ENCODE measurements at regions not wholly inside any gene's neighbourhood (a gene's known extent, or its start where the extent isn't known, plus 50 kb on each side); places are given as distances from the start of the nearest gene placed in this dataset.
A peak's percentile ranks its signal among the peaks of the same experiment; 100 is the strongest.
"Not testable (repeated sequence)": the region's sequence is repeated elsewhere in the genome, so short reads cannot be mapped to it uniquely, and the experiment has no call there.

DNA sequence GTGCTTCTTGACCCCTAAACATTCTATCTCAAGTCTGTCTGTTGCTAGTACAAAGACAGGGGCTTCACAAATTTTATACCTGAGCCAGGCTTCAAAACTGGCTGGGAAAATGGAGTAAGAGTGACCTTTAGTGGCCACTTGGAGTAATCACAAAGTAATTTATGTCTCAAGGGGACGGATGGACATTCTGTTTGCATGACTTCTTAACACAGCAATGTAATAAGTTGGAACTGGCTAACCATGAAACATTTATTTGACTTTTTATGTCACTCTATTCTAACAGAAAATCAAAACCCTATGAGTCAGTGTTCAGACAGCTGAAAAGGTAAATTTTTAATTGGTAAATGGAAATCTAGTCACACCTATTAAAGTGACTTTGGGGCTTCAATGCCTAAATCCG is 600.6 kb downstream of the ANKRD50 start:
- no peaks in the 10 kb centered on the region for H3K27me3 ChIP-seq (ENCODE audit: control insufficient read depth, insufficient read depth, low read length)
- no peaks in the 10 kb centered on the region for H3K9me3 ChIP-seq (replicated peaks; ENCODE audit: control insufficient read depth, low read depth, low read length)
- peak overlapping the region; percentile 76 for H3K27ac ChIP-seq (ENCODE audit: low read length)
- no peaks in the 10 kb centered on the region for H3K36me3 ChIP-seq (ENCODE audit: control insufficient read depth, insufficient read depth, low read length)
- WGBS (ENCODE audit: insufficient coverage): no CpG with 5 or more reads among the region's 2 CpGs
- no peak overlapping the region for H3K4me3 ChIP-seq (ENCODE audit: low read length)
- peaks cover 2% of the 10 kb centered on the region for H3K4me1 ChIP-seq (ENCODE audit: control insufficient read depth, insufficient read depth, low read length)
- DNase-seq: peak; percentile 96

DNA sequence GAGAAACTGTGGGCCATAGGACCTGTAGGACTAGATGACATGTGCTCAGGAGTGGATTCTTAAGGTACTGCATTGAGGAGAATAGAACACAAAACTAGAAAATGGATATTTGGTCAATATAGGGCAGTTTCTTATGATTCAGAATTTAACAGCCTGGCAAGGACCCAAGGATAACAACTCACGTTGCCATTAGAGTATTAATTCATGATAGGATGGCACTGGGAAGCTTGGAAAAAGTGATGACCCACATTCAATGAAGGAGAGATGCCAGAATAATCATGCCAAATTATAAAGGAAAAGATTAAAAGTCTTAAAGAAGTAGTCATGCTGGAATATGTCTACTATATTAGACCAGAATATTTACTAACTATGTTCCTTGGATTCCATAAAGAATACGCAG is 594.5 kb downstream of the ANKRD50 start:
- WGBS (ENCODE audit: insufficient coverage): 100% methylated on average over 1 of the region's 2 CpGs
- no peak for DNase-seq
- Histone ChIP-seq H3K36me3 (ENCODE audit: control insufficient read depth, insufficient read depth, low read length) (no peaks in the 10 kb centered on the region), H3K4me1 (ENCODE audit: control insufficient read depth, insufficient read depth, low read length) (no peaks in the 10 kb centered on the region), H3K4me3 (ENCODE audit: low read length) (no peak overlapping the region), H3K27ac (ENCODE audit: low read length) (no peak overlapping the region), H3K9me3 (replicated peaks; ENCODE audit: control insufficient read depth, low read depth, low read length) (no peaks in the 10 kb centered on the region), H3K27me3 (ENCODE audit: control insufficient read depth, insufficient read depth, low read length) (no peaks in the 10 kb centered on the region)

DNA sequence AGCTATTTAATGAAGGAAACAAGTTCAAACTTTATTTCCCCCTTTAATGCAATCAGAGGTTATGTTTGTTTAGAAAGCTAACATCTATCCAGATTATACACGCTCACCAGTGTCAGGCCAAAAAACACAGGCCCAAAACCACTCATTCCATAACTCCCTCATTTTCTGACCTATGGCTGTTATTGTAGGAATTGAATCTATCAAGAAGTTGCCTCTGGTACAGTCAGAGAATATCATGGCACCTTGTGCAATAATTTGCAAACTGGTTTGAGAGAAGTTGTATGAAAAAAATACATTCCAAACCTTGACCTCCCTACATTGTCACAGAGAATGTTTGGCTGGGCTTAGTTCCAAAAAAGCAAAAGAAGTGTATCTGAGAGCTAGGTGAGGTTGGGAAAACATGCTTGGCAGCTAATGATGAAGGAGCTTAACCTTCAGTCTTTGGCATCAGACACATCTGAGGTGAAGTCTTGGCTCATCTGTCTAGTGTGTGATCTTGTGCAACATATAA is 591.0 kb downstream of the ANKRD50 start:
- H3K4me3 ChIP-seq (ENCODE audit: low read length): no peak overlapping the region
- no CpG with 5 or more reads among the region's 1 CpG for WGBS (ENCODE audit: insufficient coverage)
- no peak overlapping the region for H3K27ac ChIP-seq (ENCODE audit: low read length)

DNA sequence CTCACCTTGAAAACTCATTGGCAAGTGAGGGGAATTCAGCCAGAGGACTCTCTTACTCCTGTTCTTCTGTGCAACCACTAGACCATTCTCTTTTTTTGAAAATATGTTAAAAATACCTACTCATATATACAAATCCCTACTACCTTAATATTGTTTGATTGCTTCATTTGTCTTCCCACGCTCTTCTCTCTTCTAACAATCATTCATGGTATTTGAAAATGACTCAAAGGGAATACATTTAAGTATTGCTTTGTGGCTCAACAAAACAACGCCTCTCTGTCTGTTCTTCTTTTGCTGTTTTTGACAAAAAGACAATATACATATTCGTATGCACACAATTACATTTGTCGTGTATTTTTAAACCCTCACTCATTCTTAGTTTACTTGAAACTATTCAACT is 589.4 kb downstream of the ANKRD50 start:
- no peak for DNase-seq
- H3K9me3 ChIP-seq (replicated peaks; ENCODE audit: control insufficient read depth, low read depth, low read length): no peaks in the 10 kb centered on the region
- no peaks in the 10 kb centered on the region for H3K27me3 ChIP-seq (ENCODE audit: control insufficient read depth, insufficient read depth, low read length)
- no peak overlapping the region for H3K4me3 ChIP-seq (ENCODE audit: low read length)
- H3K36me3 ChIP-seq (ENCODE audit: control insufficient read depth, insufficient read depth, low read length): no peaks in the 10 kb centered on the region
- WGBS (ENCODE audit: insufficient coverage): no CpG with 5 or more reads among the region's 4 CpGs
- no peaks in the 10 kb centered on the region for H3K4me1 ChIP-seq (ENCODE audit: control insufficient read depth, insufficient read depth, low read length)
- no peak overlapping the region for H3K27ac ChIP-seq (ENCODE audit: low read length)

More for the DNA sequence above, 591.0 kb downstream of the ANKRD50 start:
- no peaks in the 10 kb centered on the region for H3K36me3 ChIP-seq (ENCODE audit: control insufficient read depth, insufficient read depth, low read length)
- DNase-seq: no peak
- no peaks in the 10 kb centered on the region for H3K27me3 ChIP-seq (ENCODE audit: control insufficient read depth, insufficient read depth, low read length)
- H3K4me1 ChIP-seq (ENCODE audit: control insufficient read depth, insufficient read depth, low read length): no peaks in the 10 kb centered on the region
- no peaks in the 10 kb centered on the region for H3K9me3 ChIP-seq (replicated peaks; ENCODE audit: control insufficient read depth, low read depth, low read length)

DNA sequence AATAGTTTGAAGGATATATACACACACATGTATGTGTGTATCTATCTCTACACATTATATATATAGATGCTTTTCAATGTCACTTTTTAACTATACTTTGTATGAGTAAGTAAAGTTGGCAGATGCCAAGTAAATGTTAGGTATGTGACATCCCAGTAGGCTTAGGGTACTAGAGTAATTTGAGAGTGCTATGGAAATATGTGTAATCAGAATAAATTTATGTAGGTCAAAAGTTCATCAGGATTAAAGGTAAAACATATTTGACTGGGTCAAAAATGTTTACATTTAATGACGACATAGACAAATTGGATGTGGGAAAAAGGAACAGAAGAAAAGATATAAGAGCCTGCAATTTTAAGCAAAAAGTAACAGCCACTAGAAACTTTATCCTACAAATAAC is 588.8 kb downstream of the ANKRD50 start:
- Histone ChIP-seq H3K4me3 (ENCODE audit: low read length) (no peak overlapping the region), H3K9me3 (replicated peaks; ENCODE audit: control insufficient read depth, low read depth, low read length) (no peaks in the 10 kb centered on the region), H3K27ac (ENCODE audit: low read length) (no peak overlapping the region), H3K4me1 (ENCODE audit: control insufficient read depth, insufficient read depth, low read length) (no peaks in the 10 kb centered on the region), H3K36me3 (ENCODE audit: control insufficient read depth, insufficient read depth, low read length) (no peaks in the 10 kb centered on the region), H3K27me3 (ENCODE audit: control insufficient read depth, insufficient read depth, low read length) (no peaks in the 10 kb centered on the region)
- WGBS (ENCODE audit: insufficient coverage): no CpG with 5 or more reads among the region's 1 CpG
- DNase-seq: no peak

DNA sequence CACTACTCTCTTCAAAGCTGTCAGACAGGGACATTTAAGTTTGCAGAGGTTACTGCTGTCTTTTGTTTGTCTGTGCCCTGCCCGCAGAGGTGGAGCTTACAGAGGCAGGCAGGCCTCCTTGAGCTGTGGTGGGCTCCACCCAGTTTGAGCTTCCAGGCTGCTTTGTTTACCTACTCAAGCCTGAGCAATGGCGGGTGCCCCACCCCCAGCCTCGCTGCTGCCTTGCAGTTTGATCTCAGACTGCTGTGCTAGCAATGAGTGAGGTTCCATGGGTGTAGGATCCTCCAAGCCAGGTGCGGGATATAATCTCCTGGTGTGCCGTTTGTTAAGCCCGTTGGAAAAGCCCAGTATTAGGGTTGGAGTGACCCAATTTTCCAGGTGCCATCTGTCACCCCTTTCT is 581.2 kb downstream of the ANKRD50 start:
- H3K4me3 ChIP-seq (ENCODE audit: low read length); DNase-seq; H3K36me3 ChIP-seq (ENCODE audit: control insufficient read depth, insufficient read depth, low read length); H3K27ac ChIP-seq (ENCODE audit: low read length); H3K4me1 ChIP-seq (ENCODE audit: control insufficient read depth, insufficient read depth, low read length); H3K27me3 ChIP-seq (ENCODE audit: control insufficient read depth, insufficient read depth, low read length): not testable (repeated sequence)
- WGBS (ENCODE audit: insufficient coverage): 100% methylated on average over 3 of the region's 6 CpGs
- H3K9me3 ChIP-seq (replicated peaks; ENCODE audit: control insufficient read depth, low read depth, low read length): peaks cover 11% of the 10 kb centered on the region

DNA sequence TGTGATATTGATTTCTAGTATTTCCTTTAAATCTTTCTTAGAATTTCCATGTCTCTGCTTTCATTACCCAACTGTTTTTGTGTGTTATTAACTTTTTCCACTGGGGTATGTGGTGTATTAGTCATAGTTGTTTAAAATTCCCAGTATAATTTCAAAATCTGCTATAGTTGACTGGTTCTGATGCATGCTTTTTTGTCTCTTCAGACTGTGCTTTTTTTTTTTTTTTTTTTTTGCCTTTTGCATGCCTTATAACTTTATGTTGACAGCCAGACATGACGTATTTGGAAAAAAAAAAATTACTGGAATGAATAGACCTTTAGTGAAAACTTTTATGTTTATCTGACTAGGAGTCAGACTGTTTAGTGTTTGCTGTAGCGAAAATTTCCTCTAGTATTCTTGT is 580.4 kb downstream of the ANKRD50 start:
- H3K27ac ChIP-seq (ENCODE audit: low read length): no peak overlapping the region
- H3K4me3 ChIP-seq (ENCODE audit: low read length): no peak overlapping the region
- H3K27me3 ChIP-seq (ENCODE audit: control insufficient read depth, insufficient read depth, low read length): no peaks in the 10 kb centered on the region
- peaks cover 11% of the 10 kb centered on the region for H3K9me3 ChIP-seq (replicated peaks; ENCODE audit: control insufficient read depth, low read depth, low read length)
- H3K36me3 ChIP-seq (ENCODE audit: control insufficient read depth, insufficient read depth, low read length): no peaks in the 10 kb centered on the region
- no CpG with 5 or more reads among the region's 2 CpGs for WGBS (ENCODE audit: insufficient coverage)
- H3K4me1 ChIP-seq (ENCODE audit: control insufficient read depth, insufficient read depth, low read length): no peaks in the 10 kb centered on the region
- no peak for DNase-seq

DNA sequence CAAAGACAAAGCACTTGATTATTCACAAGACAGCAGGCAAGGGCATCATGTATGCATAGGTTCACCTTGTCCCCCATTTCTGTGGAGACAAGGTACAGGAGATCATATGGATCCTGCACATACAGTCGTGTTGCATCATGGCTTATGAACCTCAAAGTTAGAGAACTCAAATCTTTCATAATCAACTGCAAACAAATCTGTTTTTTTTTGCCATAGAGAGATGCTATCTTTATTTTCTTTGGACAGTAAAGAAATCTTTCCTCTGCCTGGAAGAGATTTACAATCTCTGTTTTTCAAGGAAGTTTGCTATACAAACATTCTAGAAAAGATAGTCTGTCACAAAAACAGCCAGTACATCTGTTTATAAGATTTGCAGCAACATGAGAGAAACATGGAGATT is 578.8 kb downstream of the ANKRD50 start:
- WGBS (ENCODE audit: insufficient coverage): no CpG with 5 or more reads among the region's 1 CpG
- no peaks in the 10 kb centered on the region for H3K27me3 ChIP-seq (ENCODE audit: control insufficient read depth, insufficient read depth, low read length)
- H3K4me3 ChIP-seq (ENCODE audit: low read length): no peak overlapping the region
- H3K27ac ChIP-seq (ENCODE audit: low read length): no peak overlapping the region
- H3K4me1 ChIP-seq (ENCODE audit: control insufficient read depth, insufficient read depth, low read length): no peaks in the 10 kb centered on the region
- H3K9me3 ChIP-seq (replicated peaks; ENCODE audit: control insufficient read depth, low read depth, low read length): peaks cover 11% of the 10 kb centered on the region
- no peaks in the 10 kb centered on the region for H3K36me3 ChIP-seq (ENCODE audit: control insufficient read depth, insufficient read depth, low read length)
- DNase-seq: no peak

DNA sequence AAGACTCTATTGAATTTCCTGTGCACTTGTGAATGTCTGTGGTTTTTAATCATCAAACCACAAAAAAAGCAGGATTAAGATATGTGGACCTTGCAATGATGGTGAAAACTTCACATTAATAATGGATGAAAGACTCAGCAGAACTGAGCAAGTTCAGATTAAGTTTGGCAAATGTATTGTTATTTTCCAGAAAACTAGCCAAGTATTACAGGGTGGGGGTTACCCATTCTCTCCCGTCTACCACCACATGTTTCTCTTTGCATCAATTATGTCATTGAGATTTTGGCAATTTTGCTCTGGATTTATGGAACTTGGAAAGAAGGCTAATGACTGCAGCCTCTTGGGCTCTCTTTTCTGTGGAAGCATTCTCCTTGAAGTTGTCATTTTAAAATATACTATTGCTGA is 577.1 kb downstream of the ANKRD50 start:
- Histone ChIP-seq H3K36me3 (ENCODE audit: control insufficient read depth, insufficient read depth, low read length) (no peaks in the 10 kb centered on the region), H3K9me3 (replicated peaks; ENCODE audit: control insufficient read depth, low read depth, low read length) (peaks cover 11% of the 10 kb centered on the region), H3K4me3 (ENCODE audit: low read length) (no peak overlapping the region), H3K4me1 (ENCODE audit: control insufficient read depth, insufficient read depth, low read length) (no peaks in the 10 kb centered on the region), H3K27me3 (ENCODE audit: control insufficient read depth, insufficient read depth, low read length) (no peaks in the 10 kb centered on the region), H3K27ac (ENCODE audit: low read length) (peak overlapping the region; percentile 9)
- DNase-seq: peak; percentile 92
- no CpG with 5 or more reads among the region's 1 CpG for WGBS (ENCODE audit: insufficient coverage)

DNA sequence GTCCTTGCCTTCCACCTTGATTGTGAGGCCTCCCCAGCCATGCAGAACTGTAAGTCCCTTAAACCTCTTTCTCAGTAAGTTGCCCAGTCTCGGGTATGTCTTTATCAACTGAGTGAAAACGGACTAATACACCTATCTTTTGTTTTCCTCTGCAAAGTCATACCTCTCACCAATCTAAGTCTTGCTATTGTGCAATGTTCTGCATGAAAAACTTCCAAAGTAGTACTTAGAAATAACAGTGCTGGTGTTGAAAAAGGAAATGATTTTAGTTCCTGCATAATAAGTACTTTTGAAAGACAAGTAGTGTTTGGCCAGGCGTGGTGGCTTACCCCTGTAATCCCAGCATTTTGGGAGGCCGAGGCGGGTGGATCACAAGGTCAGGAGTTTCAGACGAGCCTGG is 573.5 kb downstream of the ANKRD50 start:
- 100% methylated on average over 1 of the region's 6 CpGs for WGBS (ENCODE audit: insufficient coverage)

DNA sequence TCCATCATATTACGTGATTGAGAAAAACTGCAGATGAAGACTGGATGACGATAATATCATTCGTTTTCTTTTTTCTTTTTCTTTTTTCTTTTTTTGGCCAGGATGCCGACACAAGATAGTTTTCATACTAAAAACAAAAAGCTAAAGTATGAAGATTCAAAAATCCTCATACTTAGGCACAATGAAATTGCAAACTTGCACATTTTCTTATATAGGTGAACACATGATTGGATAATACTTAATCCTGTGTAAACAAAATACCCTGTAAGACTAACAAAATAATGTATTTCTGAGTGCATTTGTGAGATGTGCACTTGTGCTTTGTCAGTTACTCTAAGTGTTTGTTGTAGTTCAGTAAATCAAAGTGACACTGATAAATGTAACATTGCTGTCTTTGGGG is 568.9 kb downstream of the ANKRD50 start:
- DNase-seq: no peak
- Histone ChIP-seq H3K9me3 (replicated peaks; ENCODE audit: control insufficient read depth, low read depth, low read length) (no peaks in the 10 kb centered on the region), H3K4me1 (ENCODE audit: control insufficient read depth, insufficient read depth, low read length) (no peaks in the 10 kb centered on the region), H3K36me3 (ENCODE audit: control insufficient read depth, insufficient read depth, low read length) (no peaks in the 10 kb centered on the region), H3K4me3 (ENCODE audit: low read length) (no peak overlapping the region), H3K27ac (ENCODE audit: low read length) (no peak overlapping the region), H3K27me3 (ENCODE audit: control insufficient read depth, insufficient read depth, low read length) (no peaks in the 10 kb centered on the region)
- WGBS (ENCODE audit: insufficient coverage): no CpG with 5 or more reads among the region's 4 CpGs

More for the DNA sequence above, 573.5 kb downstream of the ANKRD50 start:
- DNase-seq: no peak
- Histone ChIP-seq H3K27ac (ENCODE audit: low read length) (no peak overlapping the region), H3K27me3 (ENCODE audit: control insufficient read depth, insufficient read depth, low read length) (no peaks in the 10 kb centered on the region), H3K4me3 (ENCODE audit: low read length) (no peak overlapping the region), H3K9me3 (replicated peaks; ENCODE audit: control insufficient read depth, low read depth, low read length) (no peaks in the 10 kb centered on the region), H3K36me3 (ENCODE audit: control insufficient read depth, insufficient read depth, low read length) (no peaks in the 10 kb centered on the region), H3K4me1 (ENCODE audit: control insufficient read depth, insufficient read depth, low read length) (no peaks in the 10 kb centered on the region)

Data from muscle of leg (tissue), 3 donors.